ENCODE measurements at regions not wholly inside any gene's neighbourhood (a gene's known extent, or its start where the extent isn't known, plus 50 kb on each side); places are given as distances from the start of the nearest gene placed in this dataset.

DNA sequence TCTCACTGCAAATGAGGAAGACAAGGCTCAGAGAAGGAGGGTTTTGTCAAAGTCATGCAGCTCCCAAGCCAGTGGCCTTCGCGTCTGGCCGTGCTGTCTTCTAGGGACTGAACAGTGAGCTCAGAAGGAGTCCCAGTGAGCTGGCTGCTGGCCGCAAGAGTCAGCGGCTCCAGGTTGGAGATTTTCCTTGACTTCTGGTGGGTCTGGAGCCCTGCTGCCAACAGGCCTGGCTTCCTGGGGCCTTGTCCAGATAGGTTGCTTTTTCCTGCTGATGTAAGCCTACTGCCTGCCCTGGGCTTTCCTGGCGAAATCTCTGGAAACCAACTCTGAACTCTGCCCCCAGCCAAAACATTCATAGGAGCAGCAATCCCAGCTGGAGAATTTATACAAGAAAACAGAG, 272.7 kb upstream of the CADM1 start:
- no peak for DNase-seq

- DNase-seq, result no peak
Measured at GRCh38 chr11:115775846-115776245, 271.6 kb upstream of the CADM1 start.

GRCh38 chr11:115774756-115775155, 270.5 kb upstream of the CADM1 start:
- no peak for DNase-seq

DNA sequence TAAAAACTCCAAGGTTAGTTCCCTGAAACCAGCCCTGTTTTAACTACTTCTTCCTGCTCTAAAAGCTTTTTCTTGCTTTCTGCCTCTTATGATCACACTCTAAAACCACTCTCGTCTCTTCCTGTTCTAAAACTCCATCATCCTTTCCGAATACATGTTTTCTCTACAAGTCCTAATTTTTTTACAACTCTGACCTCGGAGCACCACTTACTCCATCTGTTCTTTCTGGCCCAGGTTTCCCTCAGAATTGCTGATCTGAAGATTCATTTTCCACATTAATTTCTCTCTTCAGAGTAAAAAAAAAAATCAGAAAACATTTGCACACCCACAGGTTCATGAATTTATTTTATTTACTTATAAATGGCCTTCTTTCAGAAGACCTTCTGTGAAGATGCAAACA, 265.7 kb upstream of the CADM1 start:
- no peak for DNase-seq

DNA sequence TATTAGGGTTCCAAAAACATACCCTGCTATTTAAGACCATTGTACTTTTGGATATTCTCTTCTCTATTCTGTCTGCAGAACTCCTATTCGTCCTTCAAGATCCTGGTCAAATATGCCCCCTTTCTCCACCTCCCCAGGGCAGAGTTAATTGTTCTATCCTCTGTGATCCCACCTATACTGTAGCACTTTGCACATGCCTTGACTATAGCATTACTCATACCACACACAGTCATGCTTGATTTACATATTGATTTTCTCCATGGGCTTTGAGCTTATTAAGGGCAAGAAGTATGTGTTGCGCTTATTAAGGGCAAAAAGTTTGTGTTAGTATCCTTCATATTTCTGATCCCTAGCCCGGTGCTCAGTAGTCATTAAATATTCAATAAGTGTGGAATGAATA, 263.7 kb upstream of the CADM1 start:
- no peak for DNase-seq

- no peak for DNase-seq
Measured at GRCh38 chr11:115767047-115767802, 263.0 kb upstream of the CADM1 start.

GRCh38 chr11:115766561-115766960, 262.3 kb upstream of the CADM1 start:
- DNase-seq, result no peak

- DNase-seq, result peak; percentile 5
Measured at GRCh38 chr11:115765803-115766239, 261.6 kb upstream of the CADM1 start.

- DNase-seq, result no peak
Measured at GRCh38 chr11:115764176-115764575, 260.0 kb upstream of the CADM1 start.

DNA sequence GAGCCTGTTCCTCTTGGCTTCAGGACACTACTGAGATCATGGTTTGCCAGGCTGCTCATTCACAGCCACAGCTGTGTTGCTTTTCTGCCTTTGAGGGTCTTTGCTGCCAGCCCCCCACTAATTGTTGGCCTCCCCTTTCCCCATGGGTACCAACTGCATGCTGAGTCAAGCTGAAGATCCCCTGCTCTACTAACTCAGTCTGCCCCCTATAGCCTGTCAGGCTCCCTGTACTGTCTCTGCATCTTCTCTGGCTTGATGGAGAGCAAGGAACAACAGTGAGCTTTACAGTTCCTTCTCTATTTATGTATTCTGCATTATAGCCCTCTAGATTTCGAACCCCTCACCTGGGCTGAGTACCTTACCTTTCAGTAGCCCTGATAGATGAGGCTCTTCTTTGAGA, 257.6 kb upstream of the CADM1 start:
- DNase-seq, result no peak

GRCh38 chr11:115761348-115761747, 257.1 kb upstream of the CADM1 start:
- no peak for DNase-seq

DNA sequence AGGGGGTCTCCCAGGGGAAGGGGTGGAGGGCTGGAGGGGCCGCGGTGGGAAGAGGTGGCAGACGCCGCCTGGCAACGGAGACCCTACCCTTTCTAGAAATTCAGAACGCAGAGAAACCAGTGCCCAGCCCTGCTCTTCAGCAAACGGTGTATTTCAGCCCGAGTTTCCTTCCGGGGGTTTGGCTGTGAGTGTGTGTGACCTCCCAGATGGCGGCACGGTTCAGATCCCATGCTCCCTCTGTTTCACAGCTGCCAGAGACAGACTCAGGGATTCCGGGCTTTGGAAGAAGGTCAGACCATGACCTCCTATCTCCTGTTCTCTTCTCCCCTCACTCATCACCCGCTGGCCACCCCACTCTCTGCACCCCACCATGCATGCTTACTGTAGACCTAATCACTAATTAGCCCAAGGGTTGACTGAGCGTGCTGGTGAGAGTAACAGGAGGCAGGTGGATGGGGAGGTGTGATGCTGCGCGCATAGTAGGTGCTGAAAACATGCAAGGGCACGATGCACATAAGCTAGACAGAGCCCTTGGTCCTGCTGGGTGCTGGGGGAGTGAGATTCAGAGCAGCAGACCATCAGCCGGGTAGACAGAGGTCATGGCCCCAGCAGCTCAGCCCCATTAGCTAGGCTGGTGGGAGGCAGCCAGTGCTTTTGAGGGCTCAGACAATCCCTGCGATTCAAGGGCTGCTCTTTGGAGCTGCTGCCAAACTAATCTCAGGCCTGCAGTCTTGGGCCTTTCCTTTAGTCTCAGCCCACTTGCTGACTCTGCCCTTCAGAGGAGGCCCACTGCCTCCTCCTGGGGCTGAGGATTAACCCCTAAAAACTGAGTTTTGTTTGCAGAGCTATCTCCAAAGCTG, 256.5 kb upstream of the CADM1 start:
- no peak for DNase-seq

DNA sequence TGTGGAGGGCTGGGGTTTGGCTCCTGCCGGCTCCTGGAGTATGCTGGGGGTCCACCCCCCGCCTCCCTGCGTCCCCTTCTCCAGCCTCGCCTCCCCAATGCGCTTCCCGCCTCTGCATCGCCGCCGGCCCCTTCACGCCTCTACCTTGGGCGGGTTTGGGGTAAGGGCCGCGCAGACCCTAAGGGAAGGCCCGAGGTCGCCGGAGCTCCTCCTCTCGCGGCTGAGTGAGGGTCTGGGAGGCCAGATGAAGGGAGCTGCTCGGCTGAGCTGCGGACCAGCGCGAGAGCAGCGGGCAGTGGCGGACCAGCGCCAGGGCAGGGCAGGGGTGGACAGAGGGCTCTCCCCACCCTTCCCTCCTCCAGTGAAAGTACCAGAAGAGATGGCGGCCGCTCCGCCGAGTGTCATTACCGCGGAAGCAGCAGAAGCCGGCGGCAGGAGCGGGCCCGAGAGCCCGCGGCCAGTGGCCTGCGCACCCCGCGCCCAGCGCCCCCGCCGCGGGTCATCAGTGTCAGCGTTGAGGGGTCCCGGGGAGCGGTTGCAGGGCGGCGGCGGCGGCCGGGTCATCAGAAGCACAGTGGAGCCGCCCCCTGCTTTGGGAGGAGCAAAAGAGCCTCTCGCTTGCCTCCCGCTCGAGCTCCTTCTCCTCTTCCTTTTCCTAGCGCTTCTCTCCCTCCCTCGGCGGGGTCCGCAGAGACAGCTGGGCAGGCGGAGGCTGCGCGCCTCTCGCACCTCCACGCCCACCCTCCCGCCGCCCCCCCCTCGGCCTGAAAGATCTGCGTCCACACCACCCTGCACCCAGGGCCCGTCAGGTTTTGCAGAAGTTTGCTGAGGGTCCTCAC, 255.6 kb upstream of the CADM1 start:
- DNase-seq, result no peak

DNA sequence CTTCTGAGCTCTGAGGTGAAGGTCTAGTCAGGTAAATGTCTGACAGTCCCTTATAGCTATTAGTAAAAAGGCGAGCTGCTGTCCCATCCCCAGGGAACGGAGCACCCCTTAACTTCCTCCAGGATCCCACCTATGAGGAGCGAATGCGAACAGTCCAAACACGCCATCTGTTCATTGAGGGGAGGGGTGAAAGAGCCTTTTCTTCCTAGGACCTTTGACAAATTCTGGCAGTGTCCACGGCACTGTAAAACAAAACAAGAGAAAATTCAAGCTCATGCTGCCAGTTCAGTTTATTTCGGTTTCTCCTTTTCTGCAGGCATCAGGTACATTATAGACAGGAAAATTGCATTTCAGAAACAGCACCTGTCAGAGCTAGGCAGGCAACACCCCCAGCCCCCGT, 253.8 kb upstream of the CADM1 start:
- DNase-seq, result no peak

- DNase-seq, result no peak
Measured at GRCh38 chr11:115751243-115752015, 247.2 kb upstream of the CADM1 start.

- DNase-seq, result peak; percentile 6
Measured at GRCh38 chr11:115745610-115746512, 241.6 kb upstream of the CADM1 start.

GRCh38 chr11:115745066-115745465, 240.9 kb upstream of the CADM1 start:
- DNase-seq, result no peak

- no peak for DNase-seq
Measured at GRCh38 chr11:115743719-115744118, 239.5 kb upstream of the CADM1 start.

- DNase-seq, result no peak
Measured at GRCh38 chr11:115741376-115742107, 237.3 kb upstream of the CADM1 start.

DNA sequence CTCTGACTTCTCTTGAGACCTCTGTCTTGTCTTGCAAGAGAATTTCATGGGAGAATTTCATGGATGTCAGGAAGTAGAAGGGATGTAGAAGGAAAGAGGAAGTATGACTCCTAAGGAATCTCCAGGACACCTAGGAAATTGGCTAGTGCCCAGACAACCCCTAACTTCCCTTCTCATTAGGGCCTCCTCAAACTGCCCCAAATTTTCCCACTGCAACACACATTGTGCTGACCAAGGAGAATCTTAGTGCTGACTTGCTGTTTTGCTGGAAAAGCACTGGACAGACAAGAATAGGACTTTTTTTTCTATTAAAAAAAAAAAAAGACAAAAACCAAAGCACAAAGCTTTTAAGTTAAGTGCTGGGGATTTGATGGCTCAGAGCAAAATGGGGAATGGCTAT, 236.1 kb upstream of the CADM1 start:
- no peak for DNase-seq

GRCh38 chr11:115739878-115740277, 235.7 kb upstream of the CADM1 start:
- DNase-seq, result no peak

Measured in T1000 (cell line).